A549 (cell line): ENCODE measurements at regions not wholly inside any gene's neighbourhood (a gene's known extent, or its start where the extent isn't known, plus 50 kb on each side); places are given as distances from the start of the nearest gene placed in this dataset.
A peak's percentile ranks its signal among the peaks of the same experiment; 100 is the strongest.

ENCODE experiments used
- ATAC-seq, 2 experiments: fragments of 200-7000 bp in 1 of 2; fragments of >200 bp in 1 of 2; cut with Nextera tagmentation in 1 of 2; cut with Tn5 transposase in 1 of 2; 3 replicates each; pipeline versions ENCODE4 v1.8.0 to v1.9.1; 2018 to 2020; ENCODE audit warnings: mild to moderate bottlenecking in 1 of 2, moderate library complexity in 1 of 2
- CTCF ChIA-PET: fragments of 300-600 bp; sonication (Branson Sonifier 250); formaldehyde crosslinking; extraction: SDS; loops from one replicate; lab custom pipeline; 2021; ENCODE audit warnings: antibody characterized with exemption, inconsistent platforms; lab: Yijun Ruan, JAX
- POLR2A ChIA-PET: fragments of 350-600 bp; formaldehyde crosslinking; extraction: SDS; loops from one replicate; lab custom pipeline; 2021; ENCODE audit warnings: antibody characterized with exemption, inconsistent platforms; lab: Yijun Ruan, JAX
- DNase-seq, 2 experiments: peaks; one replicate each; pipeline versions ENCODE4 v3.0.0 to v3.0.0-alpha.2; 2011 to 2016; ENCODE audit warnings: low read depth in 1 of 2, low spot score in 1 of 2
- FAIRE-seq: peaks from 2 replicates; lab custom pipeline; 2011; peaks lifted over from hg19 to GRCh38; lab: Jason Lieb, UNC
- H3K27ac ChIP-seq, 2 experiments: fragments of >200 bp; sonication (Bioruptor Twin); formaldehyde crosslinking; 3 replicates each; pipeline ENCODE4 v1.5.1; 2016 to 2017
- H3K4me1 ChIP-seq: fragments of >200 bp; sonication (Bioruptor Twin); formaldehyde crosslinking; 3 replicates; pipeline ENCODE4 v1.6.1; 2016
- H3K4me2 ChIP-seq: fragments of >200 bp; sonication (Bioruptor Twin); formaldehyde crosslinking; 3 replicates; pipeline ENCODE4 v1.6.1; 2016
- H3K4me3 ChIP-seq: fragments of >200 bp; sonication (Bioruptor Twin); formaldehyde crosslinking; 3 replicates; pipeline ENCODE4 v1.5.1; 2016
- H3K9me3 ChIP-seq: fragments of >200 bp; sonication (Bioruptor Twin); formaldehyde crosslinking; 3 replicates; pipeline ENCODE4 v1.6.1; 2016
- CBX8 ChIP-seq: fragments of 200-600 bp; sonication (generic); IDR thresholded peaks from 2 replicates; pipeline ENCODE4 v1.6.1; 2016
- EHF ChIP-seq: fragments of 250-450 bp; sonication (Bioruptor Pico); IDR thresholded peaks from 2 replicates; pipeline ENCODE4 v1.5.0; 2020; ENCODE audit warnings: mild to moderate bottlenecking
- EHMT2 ChIP-seq: fragments of 200-600 bp; sonication (generic); IDR thresholded peaks from 2 replicates; pipeline ENCODE4 v1.6.1; 2016; ENCODE audit warnings: antibody characterized with exemption, low read depth, mild to moderate bottlenecking, moderate library complexity
- ELK1 ChIP-seq: fragments of 150-350 bp; IDR thresholded peaks from 2 replicates; pipeline ENCODE4 v1.6.1; 2014; ENCODE audit warnings: low read depth, mild to moderate bottlenecking, low read length
- ESRRA ChIP-seq: fragments of 150-350 bp; IDR thresholded peaks from 2 replicates; pipeline ENCODE4 v1.6.1; 2014; ENCODE audit warnings: mild to moderate bottlenecking, low read length, borderline replicate concordance
- FOSL2 ChIP-seq, 2 experiments: fragments of 450-650 bp in 1 of 2; fragments of >200 bp in 1 of 2; sonication (Bioruptor Twin) in 1 of 2; formaldehyde crosslinking; IDR thresholded peaks; 2 replicates each; pipeline versions ENCODE4 v1.5.0 to v1.6.1; 2016 to 2020; ENCODE audit warnings: mild to moderate bottlenecking in 1 of 2, moderate library complexity in 1 of 2
- FOXS1 ChIP-seq: fragments of 250-450 bp; sonication (Bioruptor Pico); IDR thresholded peaks from 2 replicates; pipeline ENCODE4 v1.5.0; 2020; ENCODE audit warnings: mild to moderate bottlenecking, moderate library complexity
- HOXB13 ChIP-seq: fragments of 250-450 bp; sonication (Bioruptor Pico); IDR thresholded peaks from 2 replicates; pipeline ENCODE4 v1.5.0; 2020; ENCODE audit warnings: low read depth, mild to moderate bottlenecking, moderate library complexity
- KDM1A ChIP-seq: fragments of 200-600 bp; sonication (generic); IDR thresholded peaks from 2 replicates; pipeline ENCODE4 v1.6.1; 2016; ENCODE audit warnings: low read depth, mild to moderate bottlenecking
- MAZ ChIP-seq: fragments of 150-350 bp; IDR thresholded peaks from 2 replicates; pipeline ENCODE4 v1.6.1; 2014; ENCODE audit warnings: antibody characterized with exemption, low read depth, low read length, borderline replicate concordance
- MYC ChIP-seq: IDR thresholded peaks from 2 replicates; pipeline ENCODE4 v1.6.1; 2012; ENCODE audit warnings: mild to moderate bottlenecking, inconsistent platforms, low read length, improper control_type of control experiment, borderline replicate concordance
- POLR2A ChIP-seq: IDR thresholded peaks from 2 replicates; pipeline ENCODE4 v1.6.1; 2012; ENCODE audit warnings: mild to moderate bottlenecking, low read length
- RAD21 ChIP-seq, 2 experiments: fragments of >200 bp in 1 of 2; sonication (Bioruptor Twin) in 1 of 2; formaldehyde crosslinking in 1 of 2; IDR thresholded peaks in 1 of 2; conservative IDR thresholded peaks in 1 of 2; 2 replicates in 1 of 2; 3 replicates in 1 of 2; pipeline ENCODE4 v1.6.1; 2012 to 2018; ENCODE audit warnings: inconsistent platforms in 1 of 2
- RFX5 ChIP-seq: fragments of 450-650 bp; IDR thresholded peaks from 2 replicates; pipeline ENCODE4 v1.7.1; 2014; ENCODE audit warnings: antibody characterized with exemption, mild to moderate bottlenecking, moderate library complexity
- RNF2 ChIP-seq: fragments of 200-600 bp; sonication (generic); IDR thresholded peaks from 2 replicates; pipeline ENCODE4 v1.6.1; 2016; ENCODE audit warnings: low read depth, mild to moderate bottlenecking, antibody characterized with exemption, moderate library complexity, borderline replicate concordance
- TP53 ChIP-seq: fragments of 250-450 bp; sonication (Bioruptor Pico); IDR thresholded peaks from 2 replicates; pipeline ENCODE4 v1.5.0; 2021; ENCODE audit warnings: mild to moderate bottlenecking, moderate library complexity
- USF2 ChIP-seq: fragments of 450-650 bp; IDR thresholded peaks from 2 replicates; pipeline ENCODE4 v1.6.1; 2014; ENCODE audit warnings: antibody characterized with exemption
- ZNF302 ChIP-seq: fragments of 250-450 bp; sonication (Bioruptor Pico); IDR thresholded peaks from 2 replicates; pipeline ENCODE4 v1.9.0; 2021; ENCODE audit warnings: inconsistent platforms, mild to moderate bottlenecking, moderate library complexity
- WGBS: methylation state at CpG from one replicate; pipeline ENCODE4 v1.1.6; 2017; ENCODE audit errors: missing lambda C conversion rate; 5-methylcytosine and 5-hydroxymethylcytosine counted together
- TF ChIP-seq, protein P1 (sequence below): IDR thresholded peaks from 2 replicates; pipeline ENCODE4 v1.6.1; 2012
- TF ChIP-seq, protein P2 (sequence below): IDR thresholded peaks from 2 replicates; pipeline ENCODE4 v1.6.1; 2012; ENCODE audit warnings: low read depth, borderline replicate concordance
- TF ChIP-seq, protein P3 (sequence below): fragments of 250-450 bp; sonication (Bioruptor Pico); IDR thresholded peaks from 2 replicates; pipeline ENCODE4 v1.5.0; 2020; ENCODE audit warnings: low read depth, mild to moderate bottlenecking, moderate library complexity

GRCh38 chr10:112871021-112871420 lies 79.0 kb upstream of the TCF7L2 start:
- no peak overlapping the region for H3K4me3 ChIP-seq
- peaks cover 10% of the 10 kb centered on the region for H3K4me1 ChIP-seq
- TF ChIP-seq ELK1 (no peak), RNF2 (no peak), KDM1A (no peak)
- ChIA-PET POLR2A (no interaction called here), CTCF (no interaction called here)
- H3K9me3 ChIP-seq = peaks cover 16% of the 10 kb centered on the region; the same call in 2 of the 3 replicates
- H3K27ac ChIP-seq = no peak overlapping the region
- no peak overlapping the region for H3K4me2 ChIP-seq
- no peak for DNase-seq
- FAIRE-seq = no peak
- 91% methylated on average over 1 of the region's 1 CpG for WGBS
- ATAC-seq = no peak

DNA sequence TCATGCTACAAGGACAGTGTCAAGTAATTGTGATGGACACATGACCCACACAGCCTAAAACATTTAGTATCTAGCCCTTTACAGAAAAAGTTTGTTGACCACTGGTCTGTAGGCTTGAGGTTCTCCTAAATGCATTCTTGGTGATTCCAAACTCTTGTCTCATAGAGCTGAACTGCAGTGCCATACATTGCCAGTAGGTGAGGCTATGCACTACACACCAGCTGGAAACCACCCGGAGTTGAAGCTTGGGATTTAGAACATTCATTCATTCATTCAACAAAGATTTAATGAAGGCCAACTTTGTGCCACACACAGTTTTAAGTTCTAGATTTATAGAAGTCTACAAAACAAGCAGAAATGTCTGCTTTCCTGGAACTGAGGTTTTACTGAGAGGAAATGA lies 77.3 kb upstream of the TCF7L2 start:
- Histone ChIP-seq H3K4me2 (no peak overlapping the region), H3K4me3 (no peak overlapping the region), H3K4me1 (peaks cover 16% of the 10 kb centered on the region), H3K27ac (no peak overlapping the region), H3K9me3 (peaks cover 16% of the 10 kb centered on the region; the same call in 2 of the 3 replicates)
- ChIA-PET CTCF (no interaction called here), POLR2A (no interaction called here)
- no peak for ATAC-seq
- DNase-seq = peak in 1 of 2 experiments; percentile 57
- TF ChIP-seq ZNF302 (CRISPR knock-in tag) (no peak), HOXB13 (CRISPR knock-in tag) (no peak), USF2 (no peak), EHF (no peak), RAD21 (conservative IDR thresholded peaks at IDR 0.05 in 1 of 2, IDR thresholded peaks at IDR 0.05 in 1 of 2) (peak in 1 of 2 experiments; percentile 45; a peak in 2 of 5 replicates)
- TF ChIP-seq, protein P1, sequence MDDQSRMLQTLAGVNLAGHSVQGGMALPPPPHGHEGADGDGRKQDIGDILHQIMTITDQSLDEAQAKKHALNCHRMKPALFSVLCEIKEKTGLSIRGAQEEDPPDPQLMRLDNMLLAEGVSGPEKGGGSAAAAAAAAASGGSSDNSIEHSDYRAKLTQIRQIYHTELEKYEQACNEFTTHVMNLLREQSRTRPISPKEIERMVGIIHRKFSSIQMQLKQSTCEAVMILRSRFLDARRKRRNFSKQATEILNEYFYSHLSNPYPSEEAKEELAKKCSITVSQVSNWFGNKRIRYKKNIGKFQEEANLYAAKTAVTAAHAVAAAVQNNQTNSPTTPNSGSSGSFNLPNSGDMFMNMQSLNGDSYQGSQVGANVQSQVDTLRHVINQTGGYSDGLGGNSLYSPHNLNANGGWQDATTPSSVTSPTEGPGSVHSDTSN = no peak
- no peak for FAIRE-seq
- 29% methylated on average over 1 of the region's 1 CpG for WGBS

DNA sequence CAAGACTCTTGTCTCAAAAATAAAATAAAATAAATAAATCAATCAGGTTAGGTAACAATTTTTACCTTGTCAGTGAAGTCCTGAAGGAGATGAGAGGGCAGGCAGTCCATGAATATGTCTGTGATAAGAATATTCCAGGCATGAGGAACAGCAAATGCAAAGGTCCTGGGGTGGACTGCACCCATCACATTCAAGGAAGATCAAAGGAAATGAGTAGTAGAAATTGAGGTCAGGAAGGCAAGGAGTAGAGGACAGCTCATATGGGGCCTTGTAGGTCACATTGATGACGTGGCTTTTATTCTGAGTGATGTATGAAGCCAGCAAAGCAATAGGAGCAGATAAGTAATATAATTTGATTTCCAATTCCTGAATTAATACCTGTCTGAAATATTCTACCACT lies 76.5 kb upstream of the TCF7L2 start:
- no peak overlapping the region for H3K4me3 ChIP-seq
- CTCF ChIA-PET = interaction anchor here (1.0 kb wide), 1 partner anchor 38 kb away, joined by 3 read pairs; no protein-coding TSS in a partner anchor
- no peak overlapping the region for H3K4me2 ChIP-seq
- TF ChIP-seq, protein P2, sequence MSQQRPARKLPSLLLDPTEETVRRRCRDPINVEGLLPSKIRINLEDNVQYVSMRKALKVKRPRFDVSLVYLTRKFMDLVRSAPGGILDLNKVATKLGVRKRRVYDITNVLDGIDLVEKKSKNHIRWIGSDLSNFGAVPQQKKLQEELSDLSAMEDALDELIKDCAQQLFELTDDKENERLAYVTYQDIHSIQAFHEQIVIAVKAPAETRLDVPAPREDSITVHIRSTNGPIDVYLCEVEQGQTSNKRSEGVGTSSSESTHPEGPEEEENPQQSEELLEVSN = no peak
- no peak for TF ChIP-seq CBX8
- no peak for TF ChIP-seq EHMT2
- TF ChIP-seq RFX5 = no peak
- TF ChIP-seq, protein P3, sequence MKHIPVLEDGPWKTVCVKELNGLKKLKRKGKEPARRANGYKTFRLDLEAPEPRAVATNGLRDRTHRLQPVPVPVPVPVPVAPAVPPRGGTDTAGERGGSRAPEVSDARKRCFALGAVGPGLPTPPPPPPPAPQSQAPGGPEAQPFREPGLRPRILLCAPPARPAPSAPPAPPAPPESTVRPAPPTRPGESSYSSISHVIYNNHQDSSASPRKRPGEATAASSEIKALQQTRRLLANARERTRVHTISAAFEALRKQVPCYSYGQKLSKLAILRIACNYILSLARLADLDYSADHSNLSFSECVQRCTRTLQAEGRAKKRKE (CRISPR knock-in tag) = no peak
- no peak for TF ChIP-seq RAD21 (conservative IDR thresholded peaks at IDR 0.05 in 1 of 2, IDR thresholded peaks at IDR 0.05 in 1 of 2)
- TF ChIP-seq MAZ = no peak
- no peak for TF ChIP-seq POLR2A
- TF ChIP-seq ESRRA = no peak
- no peak for TF ChIP-seq FOSL2 (IDR thresholded peaks at IDR 0.05)
- no peak for TF ChIP-seq FOSL2 (CRISPR knock-in tag; IDR thresholded peaks at IDR 0.05)
- no peak for TF ChIP-seq ELK1
- TF ChIP-seq MYC = no peak
- no peak for TF ChIP-seq TP53
- no peak for TF ChIP-seq FOXS1 (CRISPR knock-in tag)
- WGBS = 93% methylated on average over 1 of the region's 1 CpG
- POLR2A ChIA-PET = no interaction called here
- H3K9me3 ChIP-seq = peaks cover 16% of the 10 kb centered on the region; the same call in 2 of the 3 replicates
- FAIRE-seq (no peak), ATAC-seq (no peak), DNase-seq (no peak)
- no peak overlapping the region for H3K27ac ChIP-seq
- H3K4me1 ChIP-seq = peaks cover 16% of the 10 kb centered on the region
